ENCODE measurements at regions not wholly inside any gene's neighbourhood (a gene's known extent, or its start where the extent isn't known, plus 50 kb on each side); places are given as distances from the start of the nearest gene placed in this dataset.

DNA sequence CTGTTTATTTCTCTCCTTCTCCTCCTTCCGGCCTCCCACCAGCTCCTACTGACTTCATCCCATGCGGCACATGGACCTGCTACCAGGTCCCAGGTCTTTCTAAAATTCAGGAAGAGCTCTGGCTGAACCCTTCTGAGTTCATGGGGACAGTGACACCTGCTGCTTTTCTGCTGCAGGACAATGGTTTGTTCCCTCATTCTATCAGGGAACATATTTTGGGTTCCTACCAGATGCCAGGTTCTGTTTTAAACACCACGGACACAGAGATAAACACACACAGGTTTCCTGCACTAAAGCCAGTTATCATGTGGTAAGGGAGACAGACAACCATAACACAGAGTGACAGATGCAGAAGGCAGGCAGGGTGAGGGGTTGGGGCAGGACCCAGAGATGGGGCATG is 114.0 kb upstream of the RAB4A start:
- TF ChIP-seq, protein P1, sequence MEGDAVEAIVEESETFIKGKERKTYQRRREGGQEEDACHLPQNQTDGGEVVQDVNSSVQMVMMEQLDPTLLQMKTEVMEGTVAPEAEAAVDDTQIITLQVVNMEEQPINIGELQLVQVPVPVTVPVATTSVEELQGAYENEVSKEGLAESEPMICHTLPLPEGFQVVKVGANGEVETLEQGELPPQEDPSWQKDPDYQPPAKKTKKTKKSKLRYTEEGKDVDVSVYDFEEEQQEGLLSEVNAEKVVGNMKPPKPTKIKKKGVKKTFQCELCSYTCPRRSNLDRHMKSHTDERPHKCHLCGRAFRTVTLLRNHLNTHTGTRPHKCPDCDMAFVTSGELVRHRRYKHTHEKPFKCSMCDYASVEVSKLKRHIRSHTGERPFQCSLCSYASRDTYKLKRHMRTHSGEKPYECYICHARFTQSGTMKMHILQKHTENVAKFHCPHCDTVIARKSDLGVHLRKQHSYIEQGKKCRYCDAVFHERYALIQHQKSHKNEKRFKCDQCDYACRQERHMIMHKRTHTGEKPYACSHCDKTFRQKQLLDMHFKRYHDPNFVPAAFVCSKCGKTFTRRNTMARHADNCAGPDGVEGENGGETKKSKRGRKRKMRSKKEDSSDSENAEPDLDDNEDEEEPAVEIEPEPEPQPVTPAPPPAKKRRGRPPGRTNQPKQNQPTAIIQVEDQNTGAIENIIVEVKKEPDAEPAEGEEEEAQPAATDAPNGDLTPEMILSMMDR (IDR thresholded peaks at IDR 0.05): peak; percentile 52 to 81 (median 69)
- TF ChIP-seq POLR2A (IDR thresholded peaks at IDR 0.05): no peak

All from right lobe of liver (tissue), 4 donors.